Suprapubic skin (tissue), 4 donors: ENCODE measurements at regions not wholly inside any gene's neighbourhood (a gene's known extent, or its start where the extent isn't known, plus 50 kb on each side); places are given as distances from the start of the nearest gene placed in this dataset.

Experiments used
- DNase-seq, 2 donors: peaks; one replicate each; pipeline ENCODE4 v3.0.0-alpha.2; 2019; ENCODE audit warnings: low spot score in 2 of 2
- H3K27ac ChIP-seq: fragments of 200-600 bp; sonication (generic); one replicate; pipeline ENCODE4 v1.5.1; 2019
- H3K27me3 ChIP-seq: fragments of 200-600 bp; sonication (generic); one replicate; pipeline ENCODE4 v1.5.1; 2019
- H3K36me3 ChIP-seq: fragments of 200-600 bp; sonication (generic); one replicate; pipeline ENCODE4 v1.5.1; 2019
- H3K4me1 ChIP-seq: fragments of 200-600 bp; sonication (generic); one replicate; pipeline ENCODE4 v1.5.1; 2019
- H3K4me3 ChIP-seq: fragments of 200-600 bp; sonication (generic); one replicate; pipeline ENCODE4 v1.5.1; 2019; ENCODE audit warnings: mild to moderate bottlenecking
- H3K9me3 ChIP-seq: fragments of 200-600 bp; sonication (generic); one replicate; pipeline ENCODE4 v1.5.1; 2019
- EP300 ChIP-seq: sonication (generic); formaldehyde crosslinking; IDR thresholded peaks from one replicate; pipeline ENCODE4 v1.6.1; 2017; ENCODE audit warnings: antibody characterized with exemption
- POLR2A ChIP-seq, 2 donors: fragments of 450-650 bp; IDR thresholded peaks; one replicate each; pipeline ENCODE4 v1.6.1; 2017; ENCODE audit warnings: antibody characterized with exemption in 2 of 2, mild to moderate bottlenecking in 2 of 2, moderate library complexity in 2 of 2
- POLR2AphosphoS5 ChIP-seq, 3 donors: sonication (generic); formaldehyde crosslinking; IDR thresholded peaks; one replicate each; pipeline ENCODE4 v1.6.1; 2017; ENCODE audit warnings: antibody characterized with exemption in 3 of 3
- whole genome bisulfite sequencing: methylation state at CpG from one replicate; pipeline ENCODE4 v1.1.5; 2018; 5-methylcytosine and 5-hydroxymethylcytosine counted together
- TF ChIP-seq, protein P1 (sequence below), 2 donors: fragments of 200-600 bp in 1 of 2; fragments of 450-650 bp in 1 of 2; sonication (generic) in 1 of 2; IDR thresholded peaks; one replicate each; pipeline ENCODE4 v1.5.1; 2016 to 2019; ENCODE audit warnings: antibody characterized with exemption in 2 of 2, mild to moderate bottlenecking in 1 of 2, moderate library complexity in 1 of 2

DNA sequence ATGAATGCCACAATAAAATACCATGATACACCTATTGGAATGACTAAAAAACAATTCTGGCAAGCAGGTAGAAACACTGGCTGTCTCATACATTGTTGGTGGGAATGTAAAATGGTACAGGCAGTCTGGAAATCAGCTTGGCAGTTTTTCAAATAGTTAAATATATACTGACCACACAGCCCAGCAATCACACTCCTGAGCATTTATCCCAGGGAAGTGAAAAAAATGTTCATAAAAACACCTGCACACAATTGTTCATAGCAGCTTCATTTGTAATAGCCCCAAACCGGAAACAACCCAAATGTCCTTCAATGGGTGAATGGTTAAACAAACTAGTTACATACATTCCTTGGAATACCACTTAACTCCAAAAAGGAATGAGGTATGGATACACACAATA is 137.2 kb downstream of the TFCP2L1 start:
- Histone ChIP-seq H3K9me3 (no peaks in the 10 kb centered on the region), H3K4me1 (peaks cover 22% of the 10 kb centered on the region), H3K36me3 (no peaks in the 10 kb centered on the region), H3K27me3 (no peaks in the 10 kb centered on the region), H3K4me3 (no peak overlapping the region), H3K27ac (no peak overlapping the region)
- no peak for TF ChIP-seq EP300
- TF ChIP-seq POLR2AphosphoS5 (IDR thresholded peaks at IDR 0.05) = no peak
- TF ChIP-seq, protein P1, sequence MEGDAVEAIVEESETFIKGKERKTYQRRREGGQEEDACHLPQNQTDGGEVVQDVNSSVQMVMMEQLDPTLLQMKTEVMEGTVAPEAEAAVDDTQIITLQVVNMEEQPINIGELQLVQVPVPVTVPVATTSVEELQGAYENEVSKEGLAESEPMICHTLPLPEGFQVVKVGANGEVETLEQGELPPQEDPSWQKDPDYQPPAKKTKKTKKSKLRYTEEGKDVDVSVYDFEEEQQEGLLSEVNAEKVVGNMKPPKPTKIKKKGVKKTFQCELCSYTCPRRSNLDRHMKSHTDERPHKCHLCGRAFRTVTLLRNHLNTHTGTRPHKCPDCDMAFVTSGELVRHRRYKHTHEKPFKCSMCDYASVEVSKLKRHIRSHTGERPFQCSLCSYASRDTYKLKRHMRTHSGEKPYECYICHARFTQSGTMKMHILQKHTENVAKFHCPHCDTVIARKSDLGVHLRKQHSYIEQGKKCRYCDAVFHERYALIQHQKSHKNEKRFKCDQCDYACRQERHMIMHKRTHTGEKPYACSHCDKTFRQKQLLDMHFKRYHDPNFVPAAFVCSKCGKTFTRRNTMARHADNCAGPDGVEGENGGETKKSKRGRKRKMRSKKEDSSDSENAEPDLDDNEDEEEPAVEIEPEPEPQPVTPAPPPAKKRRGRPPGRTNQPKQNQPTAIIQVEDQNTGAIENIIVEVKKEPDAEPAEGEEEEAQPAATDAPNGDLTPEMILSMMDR (IDR thresholded peaks at IDR 0.05) = no peak
- no peak for TF ChIP-seq POLR2A (IDR thresholded peaks at IDR 0.05)
- DNase-seq = no peak
- 87% methylated on average over 1 of the region's 1 CpG for WGBS

- TF ChIP-seq POLR2AphosphoS5 (IDR thresholded peaks at IDR 0.05) (no peak), POLR2A (IDR thresholded peaks at IDR 0.05) (no peak), EP300 (no peak)
- TF ChIP-seq, protein P1 (IDR thresholded peaks at IDR 0.05) = no peak
- Histone ChIP-seq H3K4me3 (no peak overlapping the region), H3K9me3 (no peaks in the 10 kb centered on the region), H3K27ac (no peak overlapping the region), H3K27me3 (no peaks in the 10 kb centered on the region), H3K4me1 (peaks cover 25% of the 10 kb centered on the region), H3K36me3 (no peaks in the 10 kb centered on the region)
- DNase-seq = no peak
- WGBS = 68% methylated on average over 3 of the region's 3 CpGs
Measured at GRCh38 chr2:121148481-121148880, 136.5 kb downstream of the TFCP2L1 start.

DNA sequence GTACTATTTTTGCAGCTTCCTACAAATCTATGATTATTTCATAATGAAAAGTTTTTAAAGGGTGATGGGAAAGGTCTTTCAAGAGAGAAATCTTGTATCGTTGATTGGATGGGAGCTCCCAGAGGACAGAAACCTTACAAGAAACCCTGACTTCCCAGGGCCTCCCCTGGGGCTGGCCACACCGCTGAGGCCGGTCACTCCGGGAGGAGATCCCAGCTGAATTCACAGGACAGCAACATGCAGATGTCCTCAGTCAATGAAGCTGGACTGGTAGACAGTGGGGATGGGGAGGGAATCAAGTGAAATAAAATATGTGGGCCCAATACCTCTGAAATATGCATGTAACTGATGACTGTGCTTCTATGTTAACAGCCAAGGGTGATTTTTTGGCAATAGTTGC is 135.6 kb downstream of the TFCP2L1 start:
- H3K4me3 ChIP-seq = no peak overlapping the region
- no peak for DNase-seq

GRCh38 chr2:121150126-121150525 is 134.9 kb downstream of the TFCP2L1 start:
- H3K36me3 ChIP-seq = no peaks in the 10 kb centered on the region
- no peak for DNase-seq
- no peaks in the 10 kb centered on the region for H3K27me3 ChIP-seq
- WGBS = 72% methylated on average over 5 of the region's 7 CpGs
- TF ChIP-seq EP300 (no peak), POLR2AphosphoS5 (IDR thresholded peaks at IDR 0.05) (no peak), POLR2A (IDR thresholded peaks at IDR 0.05) (no peak)
- TF ChIP-seq, protein P1 (IDR thresholded peaks at IDR 0.05) = no peak
- peaks cover 39% of the 10 kb centered on the region for H3K4me1 ChIP-seq
- no peak overlapping the region for H3K4me3 ChIP-seq
- H3K27ac ChIP-seq = no peak overlapping the region
- no peaks in the 10 kb centered on the region for H3K9me3 ChIP-seq

More for the DNA sequence above, 135.6 kb downstream of the TFCP2L1 start:
- TF ChIP-seq POLR2A (IDR thresholded peaks at IDR 0.05) (no peak), EP300 (no peak), POLR2AphosphoS5 (IDR thresholded peaks at IDR 0.05) (no peak)
- TF ChIP-seq, protein P1 (IDR thresholded peaks at IDR 0.05) = no peak
- Histone ChIP-seq H3K4me1 (peaks cover 32% of the 10 kb centered on the region), H3K36me3 (no peaks in the 10 kb centered on the region), H3K27ac (no peak overlapping the region), H3K9me3 (no peaks in the 10 kb centered on the region), H3K27me3 (no peaks in the 10 kb centered on the region)
- 84% methylated on average over 4 of the region's 4 CpGs for WGBS

DNA sequence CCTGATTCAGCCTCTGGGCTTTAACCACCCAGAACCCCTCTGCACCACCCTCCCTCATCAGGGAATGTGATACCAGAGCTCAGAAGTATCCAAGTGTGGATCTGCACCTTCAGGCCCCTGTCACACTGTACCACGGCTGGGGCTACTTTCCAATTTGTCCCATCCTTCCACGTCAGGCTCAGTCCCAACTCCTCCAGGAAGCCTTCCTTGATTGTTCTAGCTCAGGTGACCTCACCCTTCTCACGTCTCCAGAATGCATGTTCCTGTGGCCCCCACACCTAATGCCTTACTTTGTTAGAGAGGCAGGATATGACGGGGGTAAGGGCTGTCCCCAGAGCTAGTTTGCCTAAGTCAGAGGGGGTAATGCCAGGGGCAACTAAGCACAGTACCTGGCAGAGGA is 134.3 kb downstream of the TFCP2L1 start:
- TF ChIP-seq EP300 = no peak
- no peaks in the 10 kb centered on the region for H3K36me3 ChIP-seq
- H3K27me3 ChIP-seq = no peaks in the 10 kb centered on the region
- no peak for DNase-seq
- H3K27ac ChIP-seq = no peak overlapping the region
- no peaks in the 10 kb centered on the region for H3K9me3 ChIP-seq
- no peak overlapping the region for H3K4me3 ChIP-seq
- H3K4me1 ChIP-seq = peaks cover 44% of the 10 kb centered on the region
- WGBS = 85% methylated on average over 4 of the region's 4 CpGs
